HL-60/S4 (cell line): ENCODE measurements at regions not wholly inside any gene's neighbourhood (a gene's known extent, or its start where the extent isn't known, plus 50 kb on each side); places are given as distances from the start of the nearest gene placed in this dataset.

Source experiments
- in situ Hi-C: fragments of 300-500 bp; cut with MboI; formaldehyde crosslinking; loops from 2 replicates; pipeline ENCODE4 v1.14.3; 2022; ENCODE audit warnings: low sequenced_read_pairs

- in situ Hi-C loops = no loop called here
These were observed 411.4 kb downstream of the CCDC91 start for GRCh38 chr12:28601570-28602058.

DNA sequence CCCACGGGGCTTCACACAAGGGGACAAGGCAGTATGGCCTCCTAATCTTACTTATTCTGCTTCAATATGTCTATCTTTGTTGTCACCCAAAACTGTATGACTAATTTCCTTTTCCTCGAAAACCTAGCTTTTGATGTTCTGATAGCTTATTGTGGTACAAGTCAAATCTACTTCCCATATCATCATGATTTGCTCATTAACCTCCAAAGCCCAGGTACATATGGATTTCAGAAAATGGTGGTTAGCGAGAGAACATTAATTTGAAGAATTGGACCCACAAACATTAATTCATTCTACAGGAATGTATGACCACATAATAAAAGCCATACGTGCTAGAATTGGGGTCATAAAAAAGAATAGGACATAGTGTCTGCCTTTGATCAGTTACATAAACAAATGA lies 412.5 kb downstream of the CCDC91 start:
- in situ Hi-C loops = no loop called here

DNA sequence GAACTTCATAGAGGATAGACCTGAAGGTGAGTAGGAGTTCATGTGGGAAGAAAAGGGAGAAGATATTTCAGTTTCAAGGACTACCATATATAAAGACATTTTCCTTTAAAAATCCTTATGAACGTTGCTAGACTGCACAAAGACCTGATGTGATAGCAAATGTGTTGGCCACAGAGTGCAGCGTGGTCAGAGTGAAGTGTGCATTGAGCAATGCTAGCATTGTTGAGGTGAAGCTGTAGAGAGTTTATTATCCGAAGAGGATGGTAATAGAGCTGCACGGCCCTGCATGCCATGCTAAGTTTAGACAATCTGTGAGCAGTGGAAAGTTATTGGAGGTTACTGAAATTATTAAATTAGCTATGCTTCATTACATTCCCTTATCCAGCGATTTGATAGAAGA lies 413.0 kb downstream of the CCDC91 start:
- in situ Hi-C loops = no loop called here

DNA sequence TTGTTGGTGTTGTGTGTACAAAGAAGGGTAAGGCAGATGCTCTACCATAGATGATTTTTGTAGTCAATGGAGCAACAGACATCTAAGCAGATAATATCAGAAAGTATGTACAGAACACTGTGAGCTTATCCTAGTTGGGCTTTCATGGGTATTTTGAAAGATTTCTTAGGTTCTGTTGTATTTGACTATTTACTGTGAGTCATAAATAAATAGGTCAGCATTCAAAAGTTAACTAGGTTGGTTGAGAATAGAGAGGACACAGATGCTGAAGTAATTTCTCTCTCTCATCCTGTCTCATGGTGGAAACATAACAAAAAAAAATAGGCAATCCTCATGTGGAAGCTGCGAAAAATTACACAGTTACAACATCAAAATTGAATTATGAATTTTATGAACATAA lies 413.5 kb downstream of the CCDC91 start:
- in situ Hi-C loops = no loop called here

DNA sequence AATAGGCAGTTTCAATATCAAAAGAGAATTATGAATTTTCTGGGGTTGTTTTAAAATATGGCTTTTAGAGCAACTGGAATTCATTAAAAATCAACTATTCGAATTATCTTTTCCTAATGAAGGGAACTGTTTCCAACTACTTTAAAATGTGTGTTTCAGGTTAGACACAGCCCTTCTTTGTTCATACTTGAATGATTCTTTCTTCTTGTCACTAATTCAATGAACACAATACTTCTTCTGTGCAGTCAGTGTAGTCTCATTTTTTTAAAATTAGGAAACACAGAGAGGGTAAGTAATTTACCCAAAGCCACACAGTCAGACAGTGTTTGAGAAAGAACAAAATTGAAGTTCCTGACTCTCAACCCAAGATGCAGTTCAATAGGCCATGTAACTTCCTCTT lies 414.0 kb downstream of the CCDC91 start:
- in situ Hi-C loops = no loop called here

DNA sequence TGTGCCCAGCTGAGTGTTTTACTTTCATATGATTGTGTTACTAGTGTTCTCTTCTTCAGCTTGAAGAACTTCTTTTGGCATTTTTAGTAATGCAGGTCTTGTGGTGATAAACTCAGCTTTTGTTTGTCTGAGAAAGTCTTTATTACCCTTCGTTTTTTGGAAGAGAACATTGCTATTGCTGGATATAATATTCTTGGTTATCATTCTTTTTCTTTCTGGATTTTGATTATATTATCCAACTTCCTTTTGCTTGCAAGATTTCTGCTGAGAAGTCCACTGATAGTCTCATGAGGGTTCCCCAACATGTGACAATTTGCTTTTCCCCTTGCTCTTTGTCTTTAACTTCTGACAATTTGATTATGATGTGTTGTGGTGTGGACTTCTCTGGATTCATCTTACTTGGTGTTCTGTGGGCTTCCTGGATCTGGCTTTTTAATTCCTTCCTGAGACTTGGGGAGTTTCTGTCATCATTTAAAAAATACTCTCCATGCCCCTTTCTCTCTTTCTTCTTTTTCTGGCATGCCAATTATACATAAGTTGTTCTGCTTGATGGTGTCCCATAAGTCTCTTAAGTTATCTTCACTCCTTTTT lies 416.8 kb downstream of the CCDC91 start:
- in situ Hi-C loops = no loop called here

- in situ Hi-C loops = no loop called here
These were observed 420.3 kb downstream of the CCDC91 start for GRCh38 chr12:28610401-28611114.

DNA sequence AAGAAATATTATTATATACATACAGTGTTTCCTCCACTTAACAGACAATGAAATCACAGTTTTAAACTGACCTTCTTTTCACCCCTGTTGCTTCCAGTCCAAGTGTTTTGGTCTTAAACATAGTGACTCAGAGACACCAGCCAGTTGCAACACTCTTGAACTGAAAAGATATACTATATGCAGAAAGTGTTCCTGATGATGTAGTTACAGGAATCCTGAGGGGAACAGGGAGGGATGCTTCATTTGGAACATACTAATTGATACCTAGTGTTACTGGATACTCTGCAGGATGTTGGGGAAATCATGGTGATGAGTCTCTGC lies 420.8 kb downstream of the CCDC91 start:
- in situ Hi-C loops = no loop called here

- in situ Hi-C loops = no loop called here
These were observed 421.2 kb downstream of the CCDC91 start for GRCh38 chr12:28611449-28611848.

- in situ Hi-C loops = no loop called here
These were observed 427.9 kb downstream of the CCDC91 start for GRCh38 chr12:28618171-28618570.

GRCh38 chr12:28618772-28619171 lies 428.5 kb downstream of the CCDC91 start:
- in situ Hi-C loops = no loop called here

DNA sequence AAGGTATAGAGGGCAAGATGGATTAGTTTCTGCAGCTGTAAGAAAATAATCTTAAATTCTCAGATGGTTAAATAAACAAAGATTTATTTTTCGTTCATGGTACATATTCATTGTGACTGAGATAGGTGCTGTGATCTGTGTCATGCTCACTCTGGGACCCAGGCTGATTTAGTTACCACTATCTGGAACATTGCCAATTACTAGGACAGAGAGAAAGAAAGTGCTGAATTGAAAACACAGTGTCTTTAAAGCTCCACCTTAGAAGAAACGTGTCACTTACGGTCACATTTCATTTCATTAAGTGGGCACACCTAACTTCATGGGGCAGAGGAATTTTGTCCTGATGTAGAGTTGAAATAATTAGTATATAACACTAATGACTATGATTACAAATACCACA lies 430.0 kb downstream of the CCDC91 start:
- in situ Hi-C loops = no loop called here

DNA sequence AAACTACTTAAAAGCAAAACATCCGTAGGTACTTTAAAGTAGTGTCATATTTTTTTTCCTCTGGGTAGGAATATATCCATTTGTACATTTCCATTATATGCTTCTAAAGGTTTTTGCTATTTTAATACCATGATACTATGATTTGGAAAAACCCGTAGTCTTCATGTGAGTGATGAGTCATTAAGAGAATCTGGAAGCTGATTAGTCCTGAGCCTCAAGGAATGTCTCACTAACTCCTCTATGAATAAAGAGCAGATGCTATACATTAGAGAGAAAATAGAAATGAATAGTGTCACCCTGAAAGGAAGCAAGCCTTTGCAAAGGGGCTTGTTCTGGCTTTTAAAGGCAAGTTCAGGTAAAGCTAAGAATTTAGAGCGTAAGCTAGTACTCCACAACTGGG lies 432.1 kb downstream of the CCDC91 start:
- in situ Hi-C loops = no loop called here

DNA sequence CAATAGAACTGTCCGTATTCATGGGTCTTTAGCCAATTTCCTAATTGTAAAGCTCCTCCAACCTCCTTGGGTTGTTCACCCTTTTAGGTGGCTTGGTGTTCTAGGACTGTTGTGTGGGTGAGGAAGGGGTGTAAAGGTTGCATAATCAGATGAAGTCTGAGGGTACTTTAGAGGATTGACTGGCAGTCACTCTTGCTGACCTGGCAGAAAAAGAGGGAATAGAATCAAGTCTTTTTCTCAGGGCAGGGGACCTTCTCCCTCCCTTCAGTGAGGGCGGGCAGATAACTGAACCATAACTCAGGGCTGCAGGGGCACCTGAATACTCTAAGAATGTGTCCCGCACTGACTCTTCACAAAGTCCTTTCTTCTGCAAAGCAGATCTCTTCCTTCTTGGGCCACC lies 436.2 kb downstream of the CCDC91 start:
- in situ Hi-C loops = no loop called here

DNA sequence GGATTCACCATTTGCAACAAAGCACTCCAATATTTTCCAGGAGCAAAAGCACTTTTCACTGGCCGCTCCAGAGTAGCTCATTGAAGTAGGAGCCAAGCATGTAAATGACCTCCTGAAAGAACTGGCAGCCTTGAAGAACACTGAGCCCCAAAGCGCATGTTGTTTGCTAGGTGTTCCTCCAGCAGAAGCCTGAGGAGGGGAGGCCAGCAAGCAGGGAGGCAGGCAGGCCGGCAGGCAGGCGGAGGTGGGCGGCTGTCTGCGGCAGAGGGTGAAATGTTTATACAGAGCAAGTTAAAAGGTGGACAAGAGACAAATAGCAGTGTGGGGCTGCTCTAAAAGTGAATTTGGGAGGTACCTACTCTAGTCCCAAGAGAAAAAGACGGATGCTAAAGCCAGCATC lies 439.4 kb downstream of the CCDC91 start:
- in situ Hi-C loops = no loop called here

GRCh38 chr12:28631831-28632230 lies 441.6 kb downstream of the CCDC91 start:
- in situ Hi-C loops = no loop called here

- in situ Hi-C loops = no loop called here
These were observed 450.3 kb downstream of the CCDC91 start for GRCh38 chr12:28640519-28640918.

DNA sequence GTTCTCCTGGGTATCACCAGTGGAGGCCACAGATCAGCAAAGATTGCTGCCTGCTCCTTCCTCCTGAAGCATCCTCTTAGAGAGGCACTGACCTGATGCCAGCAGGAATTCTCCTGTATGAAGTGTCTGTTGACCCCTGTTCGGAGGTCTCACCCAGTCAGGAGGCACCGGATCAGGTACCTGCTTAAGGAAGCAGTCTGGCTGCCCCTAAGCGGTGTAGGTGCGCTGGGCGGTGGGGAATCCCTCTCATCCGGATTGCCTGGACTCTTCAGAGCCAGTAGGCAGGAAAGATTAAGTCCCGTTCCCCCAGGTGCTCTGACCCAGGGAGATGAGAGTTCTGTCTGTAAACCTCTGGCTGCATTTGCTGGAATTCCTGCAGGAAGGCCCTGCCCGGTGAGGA lies 455.2 kb downstream of the CCDC91 start:
- in situ Hi-C loops = no loop called here

GRCh38 chr12:28645891-28646290 lies 455.6 kb downstream of the CCDC91 start:
- in situ Hi-C loops = no loop called here

GRCh38 chr12:28650906-28651305 lies 460.6 kb downstream of the CCDC91 start:
- in situ Hi-C loops = no loop called here

- in situ Hi-C loops = no loop called here
These were observed 462.0 kb downstream of the CCDC91 start for GRCh38 chr12:28652239-28652638.

- in situ Hi-C loops = no loop called here
These were observed 467.1 kb upstream of the FAR2 start for GRCh38 chr12:28681980-28682379.

DNA sequence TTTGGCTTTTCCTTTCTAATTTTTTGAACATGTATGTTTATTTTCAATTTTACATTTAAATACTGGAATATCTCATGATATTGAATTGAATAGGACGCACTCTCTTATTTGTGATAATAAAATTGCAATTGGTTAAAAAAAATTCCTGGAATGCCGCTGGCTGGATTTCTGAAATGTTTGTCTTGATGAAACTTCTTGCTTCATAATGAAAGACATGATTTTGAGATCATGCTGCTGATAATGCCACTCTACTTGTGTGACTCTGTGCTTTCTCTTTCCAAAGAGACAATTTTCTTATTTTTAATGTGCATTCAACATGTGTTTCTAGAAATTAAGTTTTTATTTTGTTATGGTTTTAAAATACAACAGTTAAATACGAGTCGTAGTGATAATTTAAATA lies 465.7 kb upstream of the FAR2 start:
- in situ Hi-C loops = no loop called here
